ENCODE measurements at regions not wholly inside any gene's neighbourhood (a gene's known extent, or its start where the extent isn't known, plus 50 kb on each side); places are given as distances from the start of the nearest gene placed in this dataset.

GRCh38 chr15:93414576-93415231 is 325.7 kb upstream of the RGMA start:
- ChIA-PET CTCF (no interaction called here), POLR2A (no interaction called here)
- Histone ChIP-seq H3K9me3 (no peaks in the 10 kb centered on the region), H3K27me3 (replicated peaks in 1 of 2; ENCODE audit: control insufficient read depth in 2 of 2, extremely low read depth in 1 of 2, insufficient read depth in 2 of 2, low read length in 1 of 2) (peaks cover 0 to 13% of the 10 kb centered on the region in 2 experiments), H3K4me1 (ENCODE audit: control insufficient read depth in 1 of 2, extremely low read depth in 1 of 2, insufficient read depth in 2 of 2, low read length in 2 of 2) (no peaks in the 10 kb centered on the region), H3K27ac (ENCODE audit: low read length) (no peak overlapping the region), H3K36me3 (ENCODE audit: control insufficient read depth in 2 of 2, extremely low read depth in 1 of 2, insufficient read depth in 1 of 2, low read length in 1 of 2) (no peaks in the 10 kb centered on the region), H3K4me3 (ENCODE audit: control insufficient read depth in 1 of 2, extremely low read depth in 1 of 2, low read length in 1 of 2) (no peak overlapping the region)
- no peak overlapping the region for H3K27ac Mint-ChIP-seq
- no peak for ATAC-seq (replicated peaks in 1 of 4)
- 81% methylated on average over 7 of the region's 11 CpGs for WGBS (ENCODE audit: insufficient coverage)
- no peaks in the 10 kb centered on the region for H3K9me3 Mint-ChIP-seq
- no peak for DNase-seq
- H3K36me3 Mint-ChIP-seq = no peaks in the 10 kb centered on the region
- no peak overlapping the region for H3K4me3 Mint-ChIP-seq
- H3K4me1 Mint-ChIP-seq = no peaks in the 10 kb centered on the region
- H3K27me3 Mint-ChIP-seq = peaks cover 0 to 7% of the 10 kb centered on the region in 2 donors

- H3K27me3 ChIP-seq (replicated peaks in 1 of 2; ENCODE audit: control insufficient read depth in 2 of 2, extremely low read depth in 1 of 2, insufficient read depth in 2 of 2, low read length in 1 of 2) = peaks cover 0 to 13% of the 10 kb centered on the region in 2 experiments
- H3K27ac ChIP-seq (ENCODE audit: low read length) = no peak overlapping the region
- no peaks in the 10 kb centered on the region for H3K9me3 Mint-ChIP-seq
- no peaks in the 10 kb centered on the region for H3K36me3 ChIP-seq (ENCODE audit: control insufficient read depth in 2 of 2, extremely low read depth in 1 of 2, insufficient read depth in 1 of 2, low read length in 1 of 2)
- H3K9me3 ChIP-seq = no peaks in the 10 kb centered on the region
- 96% methylated on average over 6 of the region's 10 CpGs for WGBS (ENCODE audit: insufficient coverage)
- DNase-seq (no peak), ATAC-seq (replicated peaks in 1 of 4) (no peak)
- no peaks in the 10 kb centered on the region for H3K4me1 ChIP-seq (ENCODE audit: control insufficient read depth in 1 of 2, extremely low read depth in 1 of 2, insufficient read depth in 2 of 2, low read length in 2 of 2)
- H3K4me3 ChIP-seq (ENCODE audit: control insufficient read depth in 1 of 2, extremely low read depth in 1 of 2, low read length in 1 of 2) = no peak overlapping the region
- no peaks in the 10 kb centered on the region for H3K36me3 Mint-ChIP-seq
- peaks cover 0 to 7% of the 10 kb centered on the region in 2 donors for H3K27me3 Mint-ChIP-seq
- H3K4me1 Mint-ChIP-seq = no peaks in the 10 kb centered on the region
- H3K27ac Mint-ChIP-seq = no peak overlapping the region
- CTCF ChIA-PET = no interaction called here
- no peak overlapping the region for H3K4me3 Mint-ChIP-seq
- POLR2A ChIA-PET = no interaction called here
Observed at GRCh38 chr15:93413745-93414144, 324.7 kb upstream of the RGMA start.

- Mint-ChIP-seq H3K36me3 (no peaks in the 10 kb centered on the region), H3K4me3 (no peak overlapping the region), H3K27me3 (peaks cover 6 to 15% of the 10 kb centered on the region in 2 donors), H3K4me1 (no peaks in the 10 kb centered on the region), H3K27ac (no peak overlapping the region), H3K9me3 (no peaks in the 10 kb centered on the region)
- ATAC-seq (replicated peaks in 1 of 4) = no peak
- Histone ChIP-seq H3K4me1 (ENCODE audit: control insufficient read depth in 1 of 2, extremely low read depth in 1 of 2, insufficient read depth in 2 of 2, low read length in 2 of 2) (no peaks in the 10 kb centered on the region), H3K27ac (ENCODE audit: low read length) (no peak overlapping the region), H3K9me3 (no peaks in the 10 kb centered on the region), H3K36me3 (ENCODE audit: control insufficient read depth in 2 of 2, extremely low read depth in 1 of 2, insufficient read depth in 1 of 2, low read length in 1 of 2) (no peaks in the 10 kb centered on the region), H3K27me3 (replicated peaks in 1 of 2; ENCODE audit: control insufficient read depth in 2 of 2, extremely low read depth in 1 of 2, insufficient read depth in 2 of 2, low read length in 1 of 2) (peaks cover 0 to 6% of the 10 kb centered on the region in 2 experiments), H3K4me3 (ENCODE audit: control insufficient read depth in 1 of 2, extremely low read depth in 1 of 2, low read length in 1 of 2) (no peak overlapping the region)
- no CpG with 5 or more reads among the region's 3 CpGs for WGBS (ENCODE audit: insufficient coverage)
- ChIA-PET POLR2A (no interaction called here), CTCF (no interaction called here)
- DNase-seq = no peak
Observed at GRCh38 chr15:93399121-93399520, 310.1 kb upstream of the RGMA start.

- H3K27me3 Mint-ChIP-seq = peaks cover 0 to 2% of the 10 kb centered on the region in 2 donors
- H3K9me3 Mint-ChIP-seq = peaks cover 0 to 13% (median 5%) of the 10 kb centered on the region in 3 donors
- H3K4me3 ChIP-seq (ENCODE audit: control insufficient read depth in 1 of 2, extremely low read depth in 1 of 2, low read length in 1 of 2) = no peak overlapping the region
- no peaks in the 10 kb centered on the region for H3K4me1 ChIP-seq (ENCODE audit: control insufficient read depth in 1 of 2, extremely low read depth in 1 of 2, insufficient read depth in 2 of 2, low read length in 2 of 2)
- peaks cover 0 to 2% of the 10 kb centered on the region in 2 experiments for H3K27me3 ChIP-seq (replicated peaks in 1 of 2; ENCODE audit: control insufficient read depth in 2 of 2, extremely low read depth in 1 of 2, insufficient read depth in 2 of 2, low read length in 1 of 2)
- POLR2A ChIA-PET = no interaction called here
- H3K27ac Mint-ChIP-seq = no peak overlapping the region
- CTCF ChIA-PET = no interaction called here
- DNase-seq (no peak), ATAC-seq (replicated peaks in 1 of 4) (no peak)
- no peaks in the 10 kb centered on the region for H3K4me1 Mint-ChIP-seq
- H3K36me3 ChIP-seq (ENCODE audit: control insufficient read depth in 2 of 2, extremely low read depth in 1 of 2, insufficient read depth in 1 of 2, low read length in 1 of 2) = no peaks in the 10 kb centered on the region
- H3K9me3 ChIP-seq = no peaks in the 10 kb centered on the region
- no peak overlapping the region for H3K27ac ChIP-seq (ENCODE audit: low read length)
- H3K36me3 Mint-ChIP-seq = no peaks in the 10 kb centered on the region
- WGBS (ENCODE audit: insufficient coverage) = no CpG with 5 or more reads among the region's 5 CpGs
- no peak overlapping the region for H3K4me3 Mint-ChIP-seq
Observed at GRCh38 chr15:93389211-93389610, 300.2 kb upstream of the RGMA start.

- no peak overlapping the region for H3K27ac ChIP-seq (ENCODE audit: low read length)
- no peaks in the 10 kb centered on the region for H3K36me3 Mint-ChIP-seq
Observed at GRCh38 chr15:93384886-93385285, 295.9 kb upstream of the RGMA start.

GRCh38 chr15:93382200-93382820 is 293.3 kb upstream of the RGMA start:
- Histone ChIP-seq H3K9me3 (no peaks in the 10 kb centered on the region), H3K27me3 (replicated peaks in 1 of 2; ENCODE audit: control insufficient read depth in 2 of 2, extremely low read depth in 1 of 2, insufficient read depth in 2 of 2, low read length in 1 of 2) (peaks cover 0 to 10% of the 10 kb centered on the region in 2 experiments), H3K27ac (ENCODE audit: low read length) (no peak overlapping the region), H3K4me1 (ENCODE audit: control insufficient read depth in 1 of 2, extremely low read depth in 1 of 2, insufficient read depth in 2 of 2, low read length in 2 of 2) (no peaks in the 10 kb centered on the region), H3K4me3 (ENCODE audit: control insufficient read depth in 1 of 2, extremely low read depth in 1 of 2, low read length in 1 of 2) (no peak overlapping the region), H3K36me3 (ENCODE audit: control insufficient read depth in 2 of 2, extremely low read depth in 1 of 2, insufficient read depth in 1 of 2, low read length in 1 of 2) (no peaks in the 10 kb centered on the region)
- H3K27ac Mint-ChIP-seq = no peak overlapping the region
- ChIA-PET POLR2A (no interaction called here), CTCF (no interaction called here)
- H3K4me3 Mint-ChIP-seq = no peak overlapping the region
- ATAC-seq (replicated peaks in 1 of 4) (no peak), DNase-seq (no peak)
- no peaks in the 10 kb centered on the region for H3K27me3 Mint-ChIP-seq
- 53% methylated on average over 4 of the region's 9 CpGs for WGBS (ENCODE audit: insufficient coverage)
- no peaks in the 10 kb centered on the region for H3K36me3 Mint-ChIP-seq
- no peaks in the 10 kb centered on the region for H3K4me1 Mint-ChIP-seq
- H3K9me3 Mint-ChIP-seq = no peaks in the 10 kb centered on the region

More at GRCh38 chr15:93384886-93385285, 295.9 kb upstream of the RGMA start:
- H3K4me1 Mint-ChIP-seq = no peaks in the 10 kb centered on the region
- no peaks in the 10 kb centered on the region for H3K9me3 Mint-ChIP-seq
- POLR2A ChIA-PET = no interaction called here
- WGBS (ENCODE audit: insufficient coverage) = 71% methylated on average over 2 of the region's 2 CpGs
- ATAC-seq (replicated peaks in 1 of 4) (no peak), DNase-seq (no peak)
- peaks cover 0 to 2% of the 10 kb centered on the region in 2 donors for H3K27me3 Mint-ChIP-seq
- H3K4me3 Mint-ChIP-seq = no peak overlapping the region
- CTCF ChIA-PET = no interaction called here
- H3K4me3 ChIP-seq (ENCODE audit: control insufficient read depth in 1 of 2, extremely low read depth in 1 of 2, low read length in 1 of 2) = no peak overlapping the region
- H3K27ac Mint-ChIP-seq = no peak overlapping the region
- H3K36me3 ChIP-seq (ENCODE audit: control insufficient read depth in 2 of 2, extremely low read depth in 1 of 2, insufficient read depth in 1 of 2, low read length in 1 of 2) = no peaks in the 10 kb centered on the region
- H3K4me1 ChIP-seq (ENCODE audit: control insufficient read depth in 1 of 2, extremely low read depth in 1 of 2, insufficient read depth in 2 of 2, low read length in 2 of 2) = no peaks in the 10 kb centered on the region
- H3K27me3 ChIP-seq (replicated peaks in 1 of 2; ENCODE audit: control insufficient read depth in 2 of 2, extremely low read depth in 1 of 2, insufficient read depth in 2 of 2, low read length in 1 of 2) = peaks cover 0 to 8% of the 10 kb centered on the region in 2 experiments
- H3K9me3 ChIP-seq = no peaks in the 10 kb centered on the region

Measured in T-cell (primary cell).